ENCODE measurements at regions not wholly inside any gene's neighbourhood (a gene's known extent, or its start where the extent isn't known, plus 50 kb on each side); places are given as distances from the start of the nearest gene placed in this dataset.

- TF ChIP-seq, protein P1, sequence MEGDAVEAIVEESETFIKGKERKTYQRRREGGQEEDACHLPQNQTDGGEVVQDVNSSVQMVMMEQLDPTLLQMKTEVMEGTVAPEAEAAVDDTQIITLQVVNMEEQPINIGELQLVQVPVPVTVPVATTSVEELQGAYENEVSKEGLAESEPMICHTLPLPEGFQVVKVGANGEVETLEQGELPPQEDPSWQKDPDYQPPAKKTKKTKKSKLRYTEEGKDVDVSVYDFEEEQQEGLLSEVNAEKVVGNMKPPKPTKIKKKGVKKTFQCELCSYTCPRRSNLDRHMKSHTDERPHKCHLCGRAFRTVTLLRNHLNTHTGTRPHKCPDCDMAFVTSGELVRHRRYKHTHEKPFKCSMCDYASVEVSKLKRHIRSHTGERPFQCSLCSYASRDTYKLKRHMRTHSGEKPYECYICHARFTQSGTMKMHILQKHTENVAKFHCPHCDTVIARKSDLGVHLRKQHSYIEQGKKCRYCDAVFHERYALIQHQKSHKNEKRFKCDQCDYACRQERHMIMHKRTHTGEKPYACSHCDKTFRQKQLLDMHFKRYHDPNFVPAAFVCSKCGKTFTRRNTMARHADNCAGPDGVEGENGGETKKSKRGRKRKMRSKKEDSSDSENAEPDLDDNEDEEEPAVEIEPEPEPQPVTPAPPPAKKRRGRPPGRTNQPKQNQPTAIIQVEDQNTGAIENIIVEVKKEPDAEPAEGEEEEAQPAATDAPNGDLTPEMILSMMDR (IDR thresholded peaks at IDR 0.05; ENCODE audit: borderline replicate concordance, extremely low read depth, low read length, poor library complexity, severe bottlenecking): no peak
- TF ChIP-seq EZH2 (IDR thresholded peaks at IDR 0.05; ENCODE audit: borderline replicate concordance, low read depth, low read length, severe bottlenecking): no peak
These were observed 558.9 kb downstream of the PTPRC start for GRCh38 chr1:199197695-199198094.

Data from DND-41 (cell line).